ENCODE measurements at regions not wholly inside any gene's neighbourhood (a gene's known extent, or its start where the extent isn't known, plus 50 kb on each side); places are given as distances from the start of the nearest gene placed in this dataset.

DNA sequence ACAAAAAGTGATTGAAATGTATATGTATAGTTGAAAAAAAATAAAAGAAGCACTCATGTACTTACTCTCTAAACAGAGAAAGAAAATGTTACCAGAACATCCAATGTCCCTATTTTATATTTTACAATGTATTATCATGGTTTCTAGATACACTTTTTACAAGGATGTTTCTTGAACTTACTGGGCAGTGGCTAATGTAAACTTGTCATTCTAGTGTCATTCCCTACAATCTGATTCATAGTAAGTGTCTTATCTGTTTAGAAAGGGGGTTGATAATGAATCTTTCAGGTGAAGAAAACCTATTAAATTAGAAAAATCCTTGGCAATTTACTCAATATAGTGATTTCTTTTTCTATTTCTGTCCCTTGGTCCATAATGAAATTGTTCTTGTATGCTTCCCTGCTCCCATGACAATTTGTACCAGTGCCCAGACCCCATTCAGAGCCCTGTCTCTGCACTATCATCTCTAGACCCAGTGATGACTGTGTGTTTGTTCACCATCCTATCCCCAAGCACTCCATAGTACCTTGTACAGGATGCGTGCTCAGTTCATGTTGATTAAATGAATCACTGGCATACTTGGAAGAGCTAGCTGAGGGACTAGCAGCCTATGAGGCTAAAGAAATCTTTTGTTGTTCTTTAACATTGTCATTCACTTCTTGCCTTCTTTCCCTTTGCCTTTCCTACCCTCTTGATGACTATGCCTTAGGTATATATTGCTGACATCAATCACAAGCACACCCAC lies 101.2 kb downstream of the HMHB1 start:
- Histone ChIP-seq H3K27me3 (no peaks in the 10 kb centered on the region), H3K27ac (no peak overlapping the region), H3K36me3 (no peaks in the 10 kb centered on the region), H3K4me1 (no peaks in the 10 kb centered on the region), H3K4me3 (no peak overlapping the region), H3K9me3 (no peaks in the 10 kb centered on the region)
- DNase-seq (ENCODE audit: low spot score in 2 of 2) = no peak
- no peak for TF ChIP-seq POLR2A (IDR thresholded peaks at IDR 0.05)
- 100% methylated on average over 1 of the region's 1 CpG for WGBS

DNA sequence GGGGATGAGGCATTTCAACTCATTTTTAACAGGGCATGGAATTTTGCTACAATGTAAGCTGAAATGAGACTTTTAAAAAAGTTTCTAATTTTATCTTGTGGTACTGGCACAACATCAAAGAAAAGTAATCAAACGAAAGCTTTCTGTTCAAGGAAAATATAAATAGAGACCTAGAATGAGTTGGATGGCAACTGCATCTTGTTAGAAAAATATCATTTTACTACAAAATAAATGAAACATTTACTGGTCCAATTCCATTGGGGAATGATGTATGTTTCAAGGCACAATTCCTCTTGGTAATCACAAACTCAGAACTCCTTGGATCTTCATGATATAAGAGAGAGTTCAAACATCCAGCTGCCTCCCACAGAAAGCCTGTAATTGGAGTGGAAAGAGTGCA lies 102.8 kb downstream of the HMHB1 start:
- Histone ChIP-seq H3K4me1 (no peaks in the 10 kb centered on the region), H3K27me3 (no peaks in the 10 kb centered on the region), H3K27ac (no peak overlapping the region), H3K36me3 (no peaks in the 10 kb centered on the region), H3K9me3 (no peaks in the 10 kb centered on the region), H3K4me3 (no peak overlapping the region)
- DNase-seq (ENCODE audit: low spot score in 2 of 2) = no peak
- TF ChIP-seq POLR2A (IDR thresholded peaks at IDR 0.05) (no peak), EP300 (IDR thresholded peaks at IDR 0.05) (no peak), POLR2AphosphoS5 (IDR thresholded peaks at IDR 0.05) (no peak)
- TF ChIP-seq, protein P1, sequence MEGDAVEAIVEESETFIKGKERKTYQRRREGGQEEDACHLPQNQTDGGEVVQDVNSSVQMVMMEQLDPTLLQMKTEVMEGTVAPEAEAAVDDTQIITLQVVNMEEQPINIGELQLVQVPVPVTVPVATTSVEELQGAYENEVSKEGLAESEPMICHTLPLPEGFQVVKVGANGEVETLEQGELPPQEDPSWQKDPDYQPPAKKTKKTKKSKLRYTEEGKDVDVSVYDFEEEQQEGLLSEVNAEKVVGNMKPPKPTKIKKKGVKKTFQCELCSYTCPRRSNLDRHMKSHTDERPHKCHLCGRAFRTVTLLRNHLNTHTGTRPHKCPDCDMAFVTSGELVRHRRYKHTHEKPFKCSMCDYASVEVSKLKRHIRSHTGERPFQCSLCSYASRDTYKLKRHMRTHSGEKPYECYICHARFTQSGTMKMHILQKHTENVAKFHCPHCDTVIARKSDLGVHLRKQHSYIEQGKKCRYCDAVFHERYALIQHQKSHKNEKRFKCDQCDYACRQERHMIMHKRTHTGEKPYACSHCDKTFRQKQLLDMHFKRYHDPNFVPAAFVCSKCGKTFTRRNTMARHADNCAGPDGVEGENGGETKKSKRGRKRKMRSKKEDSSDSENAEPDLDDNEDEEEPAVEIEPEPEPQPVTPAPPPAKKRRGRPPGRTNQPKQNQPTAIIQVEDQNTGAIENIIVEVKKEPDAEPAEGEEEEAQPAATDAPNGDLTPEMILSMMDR (IDR thresholded peaks at IDR 0.05) = no peak
- 11% methylated on average over 1 of the region's 1 CpG for WGBS

DNA sequence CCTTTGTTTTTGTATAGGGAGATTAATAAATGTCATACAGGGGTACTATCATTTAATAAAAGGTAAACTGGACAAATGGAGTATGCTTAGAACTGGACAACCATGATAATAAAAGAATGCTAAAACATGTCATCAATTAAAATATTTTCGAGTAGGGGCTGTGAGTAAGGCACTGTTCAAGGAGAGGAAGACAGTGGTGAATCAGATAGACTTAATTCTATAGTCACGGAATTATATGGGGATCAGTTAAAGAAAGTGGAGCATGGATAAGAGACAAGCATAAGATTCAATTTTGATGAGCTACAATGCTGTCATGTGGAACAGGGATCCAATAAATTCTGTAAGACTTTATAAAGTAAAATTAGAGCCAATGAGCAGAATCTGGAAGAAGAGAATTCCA lies 104.5 kb downstream of the HMHB1 start:
- Histone ChIP-seq H3K27ac (no peak overlapping the region), H3K4me1 (no peaks in the 10 kb centered on the region), H3K9me3 (no peaks in the 10 kb centered on the region), H3K36me3 (no peaks in the 10 kb centered on the region), H3K27me3 (no peaks in the 10 kb centered on the region), H3K4me3 (no peak overlapping the region)
- 70% methylated on average over 2 of the region's 2 CpGs for WGBS
- DNase-seq (ENCODE audit: low spot score in 2 of 2) = no peak
- TF ChIP-seq POLR2AphosphoS5 (IDR thresholded peaks at IDR 0.05) (no peak), POLR2A (IDR thresholded peaks at IDR 0.05) (no peak), EP300 (IDR thresholded peaks at IDR 0.05) (no peak)
- TF ChIP-seq, protein P1 (IDR thresholded peaks at IDR 0.05) = no peak

DNA sequence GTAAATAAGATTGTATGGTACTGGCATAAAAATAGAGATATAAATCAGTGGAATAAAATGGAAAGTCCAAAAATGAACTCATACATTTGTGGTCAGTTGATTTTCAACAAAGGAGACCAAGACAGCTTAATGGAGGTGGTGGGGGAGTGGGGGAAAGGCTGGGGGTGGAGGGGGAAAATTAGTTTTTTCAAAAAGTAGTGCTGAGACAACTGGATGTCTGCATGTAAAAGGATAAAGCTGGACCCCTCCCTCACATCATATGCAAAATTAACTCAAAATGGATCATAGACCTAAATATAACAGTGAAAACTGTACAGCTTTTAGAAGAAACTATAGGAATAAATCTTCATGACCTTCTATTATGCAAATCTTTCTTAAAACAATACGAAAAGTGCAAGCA lies 107.0 kb downstream of the HMHB1 start:
- WGBS = 88% methylated on average over 1 of the region's 1 CpG
- no peaks in the 10 kb centered on the region for H3K36me3 ChIP-seq
- DNase-seq (ENCODE audit: low spot score in 2 of 2) = no peak
- TF ChIP-seq EP300 (IDR thresholded peaks at IDR 0.05) (no peak), POLR2A (IDR thresholded peaks at IDR 0.05) (no peak), POLR2AphosphoS5 (IDR thresholded peaks at IDR 0.05) (no peak)
- TF ChIP-seq, protein P1 (IDR thresholded peaks at IDR 0.05) = no peak
- H3K27ac ChIP-seq = no peak overlapping the region
- H3K27me3 ChIP-seq = no peaks in the 10 kb centered on the region
- peaks cover 6% of the 10 kb centered on the region for H3K4me1 ChIP-seq
- no peaks in the 10 kb centered on the region for H3K9me3 ChIP-seq
- no peak overlapping the region for H3K4me3 ChIP-seq

DNA sequence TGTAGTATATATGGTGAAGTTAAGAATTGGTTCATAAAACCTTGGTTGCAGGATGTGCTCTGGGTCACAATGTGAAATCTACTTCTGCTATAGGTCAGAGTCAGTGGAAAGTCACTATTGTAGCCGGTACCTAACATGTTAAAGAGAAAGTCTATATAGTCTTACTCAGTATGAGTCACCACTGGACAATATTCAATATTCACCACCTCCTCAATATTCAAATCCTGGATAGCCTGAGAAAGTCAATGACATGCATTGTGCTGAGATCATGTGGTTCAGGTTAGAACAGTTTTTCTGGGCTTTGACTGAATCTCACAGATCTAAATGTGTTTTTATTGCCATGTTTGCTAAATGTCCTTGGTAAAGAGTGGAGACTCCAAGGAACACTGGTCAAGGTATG lies 108.8 kb downstream of the HMHB1 start:
- DNase-seq (ENCODE audit: low spot score in 2 of 2) = no peak
- TF ChIP-seq, protein P1 (IDR thresholded peaks at IDR 0.05) = no peak
- TF ChIP-seq EP300 (IDR thresholded peaks at IDR 0.05) (no peak), POLR2AphosphoS5 (IDR thresholded peaks at IDR 0.05) (no peak), POLR2A (IDR thresholded peaks at IDR 0.05) (no peak)
- Histone ChIP-seq H3K36me3 (no peaks in the 10 kb centered on the region), H3K9me3 (no peaks in the 10 kb centered on the region), H3K27ac (no peak overlapping the region), H3K4me3 (no peak overlapping the region), H3K4me1 (peaks cover 6% of the 10 kb centered on the region), H3K27me3 (no peaks in the 10 kb centered on the region)
- 75% methylated on average over 1 of the region's 1 CpG for WGBS

Measured in suprapubic skin (tissue), 4 donors.